Right hindlimb (tissue), 1 donor: ENCODE measurements at regions not wholly inside any gene's neighbourhood (a gene's known extent, or its start where the extent isn't known, plus 50 kb on each side); places are given as distances from the start of the nearest gene placed in this dataset.
A peak's percentile ranks its signal among the peaks of the same experiment; 100 is the strongest.

ENCODE experiments used
- DNase-seq: peaks from one replicate; pipeline ENCODE4 v3.0.0-alpha.2; 2018

GRCh38 chr6:40831381-40831780, 207.6 kb downstream of the UNC5CL start:
- no peak for DNase-seq

GRCh38 chr6:40825102-40825501, 213.9 kb downstream of the UNC5CL start:
- DNase-seq = no peak

GRCh38 chr6:40823917-40824891, 214.8 kb downstream of the UNC5CL start:
- peak; percentile 39 for DNase-seq

- no peak for DNase-seq
Measured at GRCh38 chr6:40822619-40823018, 216.4 kb downstream of the UNC5CL start.

- DNase-seq = no peak
Measured at GRCh38 chr6:40819182-40819834, 219.7 kb downstream of the UNC5CL start.

GRCh38 chr6:40817369-40817768, 221.7 kb downstream of the UNC5CL start:
- DNase-seq = no peak

- no peak for DNase-seq
Measured at GRCh38 chr6:40816601-40817000, 222.4 kb downstream of the UNC5CL start.

GRCh38 chr6:40815731-40816130, 223.3 kb downstream of the UNC5CL start:
- no peak for DNase-seq

GRCh38 chr6:40810171-40810570, 223.0 kb upstream of the LRFN2 start:
- no peak for DNase-seq

GRCh38 chr6:40809627-40810026, 222.5 kb upstream of the LRFN2 start:
- no peak for DNase-seq

- no peak for DNase-seq
Measured at GRCh38 chr6:40807484-40807883, 220.3 kb upstream of the LRFN2 start.

GRCh38 chr6:40806256-40806864, 219.2 kb upstream of the LRFN2 start:
- DNase-seq = no peak

- no peak for DNase-seq
Measured at GRCh38 chr6:40805336-40805735, 218.2 kb upstream of the LRFN2 start.

GRCh38 chr6:40804905-40805304, 217.7 kb upstream of the LRFN2 start:
- DNase-seq = no peak

- DNase-seq = no peak
Measured at GRCh38 chr6:40803897-40804702, 216.9 kb upstream of the LRFN2 start.

GRCh38 chr6:40802481-40802880, 215.3 kb upstream of the LRFN2 start:
- no peak for DNase-seq

GRCh38 chr6:40799296-40800140, 212.4 kb upstream of the LRFN2 start:
- DNase-seq = no peak

- DNase-seq = no peak
Measured at GRCh38 chr6:40798069-40798770, 211.1 kb upstream of the LRFN2 start.

GRCh38 chr6:40796260-40797221, 209.4 kb upstream of the LRFN2 start:
- DNase-seq = no peak

GRCh38 chr6:40794586-40794985, 207.4 kb upstream of the LRFN2 start:
- no peak for DNase-seq
